ENCODE measurements at regions not wholly inside any gene's neighbourhood (a gene's known extent, or its start where the extent isn't known, plus 50 kb on each side); places are given as distances from the start of the nearest gene placed in this dataset.
"Not testable (repeated sequence)": the region's sequence is repeated elsewhere in the genome, so short reads cannot be mapped to it uniquely, and the experiment has no call there.

- DNase-seq, result peak in 1 of 5 donors; percentile 11
- H3K9ac ChIP-seq (ENCODE audit: low read length in 3 of 3); H3K9me3 ChIP-seq (ENCODE audit: control insufficient read depth in 2 of 3, insufficient read depth in 1 of 3, low read length in 3 of 3); H3K36me3 ChIP-seq (ENCODE audit: control insufficient read depth in 2 of 3, insufficient read depth in 3 of 3, low read length in 3 of 3); H3K27me3 ChIP-seq (ENCODE audit: control insufficient read depth, insufficient read depth, low read length); intact Hi-C loops (cut with DNase I); H3K4me3 ChIP-seq (ENCODE audit: low read length in 3 of 3); H3K27ac ChIP-seq (ENCODE audit: low read depth in 2 of 2, low read length in 2 of 2); H3K4me1 ChIP-seq (ENCODE audit: control insufficient read depth in 2 of 3, insufficient read depth in 2 of 3, low read depth in 1 of 3, low read length in 3 of 3); FAIRE-seq: not testable (repeated sequence)
Observed at GRCh38 chr15:30261432-30262141, 126.7 kb downstream of the GOLGA8T start.

GRCh38 chr15:30262142-30262460, 127.2 kb downstream of the GOLGA8T start:
- intact Hi-C loops (cut with DNase I); H3K4me3 ChIP-seq (ENCODE audit: low read length in 3 of 3); H3K27me3 ChIP-seq (ENCODE audit: control insufficient read depth, insufficient read depth, low read length); H3K9ac ChIP-seq (ENCODE audit: low read length in 3 of 3); FAIRE-seq; H3K4me1 ChIP-seq (ENCODE audit: control insufficient read depth in 2 of 3, insufficient read depth in 2 of 3, low read depth in 1 of 3, low read length in 3 of 3); H3K27ac ChIP-seq (ENCODE audit: low read depth in 2 of 2, low read length in 2 of 2); H3K9me3 ChIP-seq (ENCODE audit: control insufficient read depth in 2 of 3, insufficient read depth in 1 of 3, low read length in 3 of 3); H3K36me3 ChIP-seq (ENCODE audit: control insufficient read depth in 2 of 3, insufficient read depth in 3 of 3, low read length in 3 of 3); DNase-seq: not testable (repeated sequence)

- H3K27me3 ChIP-seq (ENCODE audit: control insufficient read depth, insufficient read depth, low read length); H3K9me3 ChIP-seq (ENCODE audit: control insufficient read depth in 2 of 3, insufficient read depth in 1 of 3, low read length in 3 of 3); H3K4me1 ChIP-seq (ENCODE audit: control insufficient read depth in 2 of 3, insufficient read depth in 2 of 3, low read depth in 1 of 3, low read length in 3 of 3); H3K36me3 ChIP-seq (ENCODE audit: control insufficient read depth in 2 of 3, insufficient read depth in 3 of 3, low read length in 3 of 3); FAIRE-seq; DNase-seq; H3K4me3 ChIP-seq (ENCODE audit: low read length in 3 of 3); intact Hi-C loops (cut with DNase I); H3K27ac ChIP-seq (ENCODE audit: low read depth in 2 of 2, low read length in 2 of 2); H3K9ac ChIP-seq (ENCODE audit: low read length in 3 of 3): not testable (repeated sequence)
Observed at GRCh38 chr15:30264000-30264399, 129.1 kb downstream of the GOLGA8T start.

GRCh38 chr15:30295150-30295844, 98.0 kb downstream of the CHRFAM7A start:
- intact Hi-C loops (cut with DNase I); H3K9me3 ChIP-seq (ENCODE audit: control insufficient read depth in 2 of 3, insufficient read depth in 1 of 3, low read length in 3 of 3); H3K4me3 ChIP-seq (ENCODE audit: low read length in 3 of 3); H3K4me1 ChIP-seq (ENCODE audit: control insufficient read depth in 2 of 3, insufficient read depth in 2 of 3, low read depth in 1 of 3, low read length in 3 of 3); FAIRE-seq; H3K36me3 ChIP-seq (ENCODE audit: control insufficient read depth in 2 of 3, insufficient read depth in 3 of 3, low read length in 3 of 3); H3K27ac ChIP-seq (ENCODE audit: low read depth in 2 of 2, low read length in 2 of 2); H3K27me3 ChIP-seq (ENCODE audit: control insufficient read depth, insufficient read depth, low read length); H3K9ac ChIP-seq (ENCODE audit: low read length in 3 of 3): not testable (repeated sequence)
- peak in 1 of 5 donors; percentile 18 for DNase-seq

GRCh38 chr15:30303968-30304367, 89.4 kb downstream of the CHRFAM7A start:
- H3K27me3 ChIP-seq (ENCODE audit: control insufficient read depth, insufficient read depth, low read length); DNase-seq; H3K4me3 ChIP-seq (ENCODE audit: low read length in 3 of 3); H3K27ac ChIP-seq (ENCODE audit: low read depth in 2 of 2, low read length in 2 of 2); FAIRE-seq; H3K4me1 ChIP-seq (ENCODE audit: control insufficient read depth in 2 of 3, insufficient read depth in 2 of 3, low read depth in 1 of 3, low read length in 3 of 3); H3K9me3 ChIP-seq (ENCODE audit: control insufficient read depth in 2 of 3, insufficient read depth in 1 of 3, low read length in 3 of 3); H3K9ac ChIP-seq (ENCODE audit: low read length in 3 of 3); H3K36me3 ChIP-seq (ENCODE audit: control insufficient read depth in 2 of 3, insufficient read depth in 3 of 3, low read length in 3 of 3); intact Hi-C loops (cut with DNase I): not testable (repeated sequence)
